ENCODE measurements at regions not wholly inside any gene's neighbourhood (a gene's known extent, or its start where the extent isn't known, plus 50 kb on each side); places are given as distances from the start of the nearest gene placed in this dataset.

DNA sequence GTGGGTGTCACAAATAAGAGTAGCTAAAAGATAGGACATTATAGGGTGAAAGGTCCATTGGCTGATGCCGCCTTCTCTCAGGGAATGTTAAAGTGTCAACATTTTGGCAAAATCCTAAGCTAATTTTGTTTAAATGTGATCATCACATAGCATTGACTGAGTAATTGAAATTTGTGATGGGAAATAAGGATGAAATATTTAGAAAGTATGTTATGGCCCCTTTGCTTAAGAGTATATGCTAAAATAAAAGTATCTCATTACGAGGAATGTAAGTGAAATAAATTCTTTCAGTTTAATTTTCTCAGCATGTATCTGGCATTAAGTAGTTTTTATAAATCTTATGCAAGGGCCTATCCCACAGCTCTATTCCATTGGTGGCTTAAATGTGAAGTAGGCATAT is 229.2 kb downstream of the PRL start:
- TF ChIP-seq, protein P1, sequence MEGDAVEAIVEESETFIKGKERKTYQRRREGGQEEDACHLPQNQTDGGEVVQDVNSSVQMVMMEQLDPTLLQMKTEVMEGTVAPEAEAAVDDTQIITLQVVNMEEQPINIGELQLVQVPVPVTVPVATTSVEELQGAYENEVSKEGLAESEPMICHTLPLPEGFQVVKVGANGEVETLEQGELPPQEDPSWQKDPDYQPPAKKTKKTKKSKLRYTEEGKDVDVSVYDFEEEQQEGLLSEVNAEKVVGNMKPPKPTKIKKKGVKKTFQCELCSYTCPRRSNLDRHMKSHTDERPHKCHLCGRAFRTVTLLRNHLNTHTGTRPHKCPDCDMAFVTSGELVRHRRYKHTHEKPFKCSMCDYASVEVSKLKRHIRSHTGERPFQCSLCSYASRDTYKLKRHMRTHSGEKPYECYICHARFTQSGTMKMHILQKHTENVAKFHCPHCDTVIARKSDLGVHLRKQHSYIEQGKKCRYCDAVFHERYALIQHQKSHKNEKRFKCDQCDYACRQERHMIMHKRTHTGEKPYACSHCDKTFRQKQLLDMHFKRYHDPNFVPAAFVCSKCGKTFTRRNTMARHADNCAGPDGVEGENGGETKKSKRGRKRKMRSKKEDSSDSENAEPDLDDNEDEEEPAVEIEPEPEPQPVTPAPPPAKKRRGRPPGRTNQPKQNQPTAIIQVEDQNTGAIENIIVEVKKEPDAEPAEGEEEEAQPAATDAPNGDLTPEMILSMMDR (IDR thresholded peaks at IDR 0.05; ENCODE audit: extremely low read depth in 1 of 2, insufficient read depth in 1 of 2, low read depth in 1 of 2, low read length in 2 of 2) = no peak
- TF ChIP-seq POLR2AphosphoS5 (IDR thresholded peaks at IDR 0.05; ENCODE audit: insufficient read depth, low read depth, low read length) = no peak
- no peak for TF ChIP-seq EZH2 (IDR thresholded peaks at IDR 0.05; ENCODE audit: borderline replicate concordance, low read depth, low read length, severe bottlenecking)
- TF ChIP-seq POLR2A (IDR thresholded peaks at IDR 0.05; ENCODE audit: low read depth, low read length) = no peak
- TF ChIP-seq, protein P2, sequence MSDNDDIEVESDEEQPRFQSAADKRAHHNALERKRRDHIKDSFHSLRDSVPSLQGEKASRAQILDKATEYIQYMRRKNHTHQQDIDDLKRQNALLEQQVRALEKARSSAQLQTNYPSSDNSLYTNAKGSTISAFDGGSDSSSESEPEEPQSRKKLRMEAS (IDR thresholded peaks at IDR 0.05; ENCODE audit: insufficient read depth, insufficient read length) = no peak
- TF ChIP-seq MYC (IDR thresholded peaks at IDR 0.05; ENCODE audit: low read depth, low read length) = no peak
- TF ChIP-seq FOS (IDR thresholded peaks at IDR 0.05; ENCODE audit: borderline replicate concordance, insufficient read depth, low read length) = no peak
- TF ChIP-seq JUN (IDR thresholded peaks at IDR 0.05; ENCODE audit: borderline replicate concordance, insufficient read depth, insufficient read length, low read depth) = no peak
- no peak for TF ChIP-seq GATA2 (IDR thresholded peaks at IDR 0.05; ENCODE audit: insufficient read depth, insufficient read length, low read depth, low read length)

All from endothelial cell of umbilical vein (primary cell).